ENCODE measurements at regions not wholly inside any gene's neighbourhood (a gene's known extent, or its start where the extent isn't known, plus 50 kb on each side); places are given as distances from the start of the nearest gene placed in this dataset.

DNA sequence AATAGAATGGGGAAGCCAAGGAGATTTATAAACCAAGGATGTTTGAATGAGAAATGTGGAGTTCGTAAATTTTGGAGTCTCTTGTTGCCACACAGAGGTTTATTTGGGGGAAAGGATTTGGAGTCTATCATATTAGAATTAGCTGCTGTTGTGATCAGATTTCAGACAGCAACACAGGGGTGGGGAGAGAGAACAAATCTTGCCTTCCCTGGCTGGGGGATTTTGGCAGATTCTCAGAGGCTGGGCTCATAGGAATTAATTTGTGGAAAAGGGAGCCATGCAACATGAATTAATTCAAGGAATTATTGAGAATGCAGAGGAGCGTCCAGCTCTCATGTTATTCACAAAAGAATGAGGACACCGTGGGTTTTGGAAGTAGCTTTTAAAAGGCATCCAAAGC lies 73.9 kb upstream of the PRMT8 start:
- Histone ChIP-seq H4K20me1 (ENCODE audit: insufficient read depth, low read length) (no peaks in the 10 kb centered on the region), H3K4me1 (ENCODE audit: insufficient read depth, low read length, poor library complexity, severe bottlenecking) (no peaks in the 10 kb centered on the region), H3K4me2 (ENCODE audit: low read length) (no peak overlapping the region), H3K4me3 (ENCODE audit: low read depth, low read length, poor library complexity, severe bottlenecking) (no peak overlapping the region), H3K36me3 (ENCODE audit: insufficient read depth, low read length) (no peaks in the 10 kb centered on the region), H2AFZ (ENCODE audit: low read length) (no peak overlapping the region), H3K79me2 (ENCODE audit: insufficient read depth, low read depth, low read length) (no peaks in the 10 kb centered on the region), H3K9me3 (ENCODE audit: low read length) (no peaks in the 10 kb centered on the region), H3K27ac (ENCODE audit: low read depth, low read length, poor library complexity, severe bottlenecking) (no peak overlapping the region), H3K9me2 (ENCODE audit: insufficient read depth, low read length) (no peaks in the 10 kb centered on the region)
- intact Hi-C loops (cut with micrococcal nuclease; ENCODE audit: unreplicated experiment), result no loop called here
- no peak for DNase-seq (ENCODE audit: low spot score)
- ChIA-PET CTCF (ENCODE audit: unreplicated experiment) (no interaction called here), POLR2A (no interaction called here)
- BruUV-seq (replicated peaks), result no TSS peak
- TF ChIP-seq, protein P1, sequence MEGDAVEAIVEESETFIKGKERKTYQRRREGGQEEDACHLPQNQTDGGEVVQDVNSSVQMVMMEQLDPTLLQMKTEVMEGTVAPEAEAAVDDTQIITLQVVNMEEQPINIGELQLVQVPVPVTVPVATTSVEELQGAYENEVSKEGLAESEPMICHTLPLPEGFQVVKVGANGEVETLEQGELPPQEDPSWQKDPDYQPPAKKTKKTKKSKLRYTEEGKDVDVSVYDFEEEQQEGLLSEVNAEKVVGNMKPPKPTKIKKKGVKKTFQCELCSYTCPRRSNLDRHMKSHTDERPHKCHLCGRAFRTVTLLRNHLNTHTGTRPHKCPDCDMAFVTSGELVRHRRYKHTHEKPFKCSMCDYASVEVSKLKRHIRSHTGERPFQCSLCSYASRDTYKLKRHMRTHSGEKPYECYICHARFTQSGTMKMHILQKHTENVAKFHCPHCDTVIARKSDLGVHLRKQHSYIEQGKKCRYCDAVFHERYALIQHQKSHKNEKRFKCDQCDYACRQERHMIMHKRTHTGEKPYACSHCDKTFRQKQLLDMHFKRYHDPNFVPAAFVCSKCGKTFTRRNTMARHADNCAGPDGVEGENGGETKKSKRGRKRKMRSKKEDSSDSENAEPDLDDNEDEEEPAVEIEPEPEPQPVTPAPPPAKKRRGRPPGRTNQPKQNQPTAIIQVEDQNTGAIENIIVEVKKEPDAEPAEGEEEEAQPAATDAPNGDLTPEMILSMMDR (conservative IDR thresholded peaks at IDR 0.05; ENCODE audit: low read length), result no peak
- TF ChIP-seq EZH2phosphoT487 (IDR thresholded peaks at IDR 0.05; ENCODE audit: borderline replicate concordance, low read depth, low read length), result no peak

DNA sequence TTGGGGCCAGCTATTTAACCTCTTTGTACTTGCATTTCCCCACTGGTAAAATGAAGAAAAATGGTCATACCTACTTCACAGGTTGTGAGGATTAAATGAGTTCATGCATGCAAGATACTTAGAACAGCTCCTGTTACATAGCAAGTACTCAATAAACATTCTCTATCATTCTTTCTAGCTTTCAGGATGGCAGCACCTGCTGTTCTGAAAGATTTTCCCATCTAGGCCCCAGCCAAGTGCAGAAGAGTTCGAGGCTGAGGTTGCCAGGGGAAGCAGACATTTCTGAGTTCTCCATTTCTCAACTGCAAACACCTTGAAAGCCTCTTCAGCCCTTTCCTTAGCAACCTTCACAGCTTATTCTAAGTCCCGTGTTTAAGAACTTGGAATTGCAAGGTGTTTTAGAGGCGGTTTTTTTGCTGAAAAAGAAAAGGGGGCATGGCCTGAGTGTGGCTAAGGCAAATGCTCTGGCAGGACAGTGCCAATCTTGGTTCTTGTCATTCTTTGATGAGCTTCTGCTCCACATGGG lies 73.0 kb upstream of the PRMT8 start:
- no peak overlapping the region for H2AFZ ChIP-seq (ENCODE audit: low read length)
- no peak overlapping the region for H3K4me3 ChIP-seq (ENCODE audit: low read depth, low read length, poor library complexity, severe bottlenecking)
- H3K79me2 ChIP-seq (ENCODE audit: insufficient read depth, low read depth, low read length), result no peaks in the 10 kb centered on the region
- no peaks in the 10 kb centered on the region for H3K9me2 ChIP-seq (ENCODE audit: insufficient read depth, low read length)
- no TSS peak for BruUV-seq (replicated peaks)
- no peaks in the 10 kb centered on the region for H3K4me1 ChIP-seq (ENCODE audit: insufficient read depth, low read length, poor library complexity, severe bottlenecking)
- intact Hi-C loops (cut with micrococcal nuclease; ENCODE audit: unreplicated experiment), result no loop called here
- H4K20me1 ChIP-seq (ENCODE audit: insufficient read depth, low read length), result no peaks in the 10 kb centered on the region
- H3K36me3 ChIP-seq (ENCODE audit: insufficient read depth, low read length), result no peaks in the 10 kb centered on the region
- DNase-seq (ENCODE audit: low spot score), result no peak
- H3K27ac ChIP-seq (ENCODE audit: low read depth, low read length, poor library complexity, severe bottlenecking), result no peak overlapping the region
- H3K9me3 ChIP-seq (ENCODE audit: low read length), result no peaks in the 10 kb centered on the region
- ChIA-PET CTCF (ENCODE audit: unreplicated experiment) (no interaction called here), POLR2A (no interaction called here)
- no peak for TF ChIP-seq EZH2phosphoT487 (IDR thresholded peaks at IDR 0.05; ENCODE audit: borderline replicate concordance, low read depth, low read length)
- TF ChIP-seq, protein P1 (conservative IDR thresholded peaks at IDR 0.05; ENCODE audit: low read length), result no peak
- no peak overlapping the region for H3K4me2 ChIP-seq (ENCODE audit: low read length)

DNA sequence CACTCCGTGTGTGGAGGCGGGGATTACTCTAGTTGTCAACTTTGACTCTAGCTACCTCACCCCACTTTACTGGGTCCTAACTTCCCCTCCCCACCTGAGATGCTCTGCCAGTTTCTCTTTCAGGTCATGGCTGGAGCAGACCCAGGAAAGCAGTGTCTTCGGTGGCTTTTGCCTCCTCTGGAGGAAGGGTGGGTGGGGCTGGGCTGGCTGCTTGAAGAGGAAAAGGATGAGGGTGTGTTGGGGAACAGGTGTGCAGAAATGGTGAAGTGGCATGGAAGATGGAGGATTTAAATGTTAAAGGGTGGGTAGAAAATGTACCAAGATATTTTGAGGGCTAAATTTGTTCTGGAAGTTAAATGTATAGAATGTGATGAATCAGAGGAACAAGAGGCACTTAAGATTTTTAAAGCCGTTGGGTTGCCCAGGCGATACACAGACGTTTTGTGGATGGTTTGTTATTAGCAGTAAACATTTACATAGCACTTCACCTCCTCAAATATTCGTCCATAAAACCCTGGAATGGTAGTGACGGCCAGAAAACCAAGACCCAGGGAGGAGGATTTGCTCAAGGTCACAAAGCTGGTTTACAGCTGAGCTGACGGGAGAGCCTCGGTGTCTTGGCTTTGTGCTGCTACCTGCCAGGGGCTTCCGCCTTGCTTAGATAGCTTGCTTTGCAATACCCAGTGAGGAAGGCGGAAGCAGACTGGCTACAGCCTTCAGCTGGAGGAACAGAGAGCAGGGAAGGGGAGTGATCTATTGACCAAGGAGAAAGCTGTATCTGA lies 72.2 kb upstream of the PRMT8 start:
- intact Hi-C loops (cut with micrococcal nuclease; ENCODE audit: unreplicated experiment), result no loop called here
- Histone ChIP-seq H3K36me3 (ENCODE audit: insufficient read depth, low read length) (no peaks in the 10 kb centered on the region), H3K9me2 (ENCODE audit: insufficient read depth, low read length) (no peaks in the 10 kb centered on the region), H4K20me1 (ENCODE audit: insufficient read depth, low read length) (no peaks in the 10 kb centered on the region), H2AFZ (ENCODE audit: low read length) (no peak overlapping the region), H3K4me3 (ENCODE audit: low read depth, low read length, poor library complexity, severe bottlenecking) (no peak overlapping the region), H3K4me2 (ENCODE audit: low read length) (no peak overlapping the region), H3K9me3 (ENCODE audit: low read length) (no peaks in the 10 kb centered on the region), H3K79me2 (ENCODE audit: insufficient read depth, low read depth, low read length) (no peaks in the 10 kb centered on the region), H3K4me1 (ENCODE audit: insufficient read depth, low read length, poor library complexity, severe bottlenecking) (no peaks in the 10 kb centered on the region), H3K27ac (ENCODE audit: low read depth, low read length, poor library complexity, severe bottlenecking) (no peak overlapping the region)
- DNase-seq (ENCODE audit: low spot score), result no peak
- BruUV-seq (replicated peaks), result no TSS peak
- CTCF ChIA-PET (ENCODE audit: unreplicated experiment), result no interaction called here
- no peak for TF ChIP-seq EZH2phosphoT487 (IDR thresholded peaks at IDR 0.05; ENCODE audit: borderline replicate concordance, low read depth, low read length)
- TF ChIP-seq, protein P1 (conservative IDR thresholded peaks at IDR 0.05; ENCODE audit: low read length), result no peak
- POLR2A ChIA-PET, result no interaction called here
